ENCODE measurements at regions not wholly inside any gene's neighbourhood (a gene's known extent, or its start where the extent isn't known, plus 50 kb on each side); places are given as distances from the start of the nearest gene placed in this dataset.

DNA sequence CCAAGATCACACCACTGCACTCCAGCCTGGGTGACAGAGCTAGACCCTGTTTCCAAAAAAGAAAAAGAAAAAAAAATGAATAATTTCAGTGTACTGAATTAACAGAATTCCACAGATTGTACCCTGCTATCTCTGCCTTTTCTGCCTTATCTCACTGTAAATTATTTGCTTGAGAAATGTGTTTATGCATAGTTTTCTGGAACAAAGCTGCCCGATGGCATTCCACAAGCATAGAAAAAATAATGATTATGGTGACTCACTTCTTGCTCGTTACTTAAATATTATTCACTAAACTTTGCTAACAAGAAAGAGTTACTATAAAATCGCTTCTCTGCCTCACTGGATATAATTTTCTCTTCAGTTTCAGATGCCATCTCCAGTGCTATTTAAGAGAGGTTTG lies 88.7 kb upstream of the FAM169A start:
- H3K4me1 ChIP-seq (ENCODE audit: control insufficient read depth, insufficient read depth, low read length): no peaks in the 10 kb centered on the region
- in situ Hi-C loops (cut with HindIII; ENCODE audit: low pct_unique_long_range_greater_than_20kb, low sequenced_read_pairs) (no loop called here), intact Hi-C loops (cut with micrococcal nuclease; ENCODE audit: unreplicated experiment) (no loop called here)
- H3K4me3 ChIP-seq (ENCODE audit: low read depth in 2 of 2, low read length in 2 of 2): no peak overlapping the region
- peaks cover under 1% of the 10 kb centered on the region; the same call in 1 of the 2 replicates for H3K27me3 ChIP-seq (ENCODE audit: control insufficient read depth, insufficient read depth, low read length)
- ChIA-PET CTCF (no interaction called here), POLR2A (no interaction called here)
- no peaks in the 10 kb centered on the region for H3K36me3 ChIP-seq (ENCODE audit: control insufficient read depth, insufficient read depth, low read length)
- DNase-seq (ENCODE audit: low read depth, low spot score) (no peak), ATAC-seq (no peak)
- no peak overlapping the region for H3K27ac ChIP-seq (ENCODE audit: low read length)
- no TSS peak for BruUV-seq (replicated peaks)
- H3K9me3 ChIP-seq (ENCODE audit: control insufficient read depth, insufficient read depth, low read depth, low read length): no peaks in the 10 kb centered on the region; the same call in 1 of the 2 replicates
- TF ChIP-seq SIN3A (IDR thresholded peaks at IDR 0.05; ENCODE audit: borderline replicate concordance, insufficient read depth, low read depth, low read length) (no peak), POLR2AphosphoS5 (IDR thresholded peaks at IDR 0.05; ENCODE audit: low read depth, low read length) (no peak), TCF7L2 (IDR thresholded peaks at IDR 0.05; ENCODE audit: low read depth, low read length) (no peak)
- TF ChIP-seq, protein P1, sequence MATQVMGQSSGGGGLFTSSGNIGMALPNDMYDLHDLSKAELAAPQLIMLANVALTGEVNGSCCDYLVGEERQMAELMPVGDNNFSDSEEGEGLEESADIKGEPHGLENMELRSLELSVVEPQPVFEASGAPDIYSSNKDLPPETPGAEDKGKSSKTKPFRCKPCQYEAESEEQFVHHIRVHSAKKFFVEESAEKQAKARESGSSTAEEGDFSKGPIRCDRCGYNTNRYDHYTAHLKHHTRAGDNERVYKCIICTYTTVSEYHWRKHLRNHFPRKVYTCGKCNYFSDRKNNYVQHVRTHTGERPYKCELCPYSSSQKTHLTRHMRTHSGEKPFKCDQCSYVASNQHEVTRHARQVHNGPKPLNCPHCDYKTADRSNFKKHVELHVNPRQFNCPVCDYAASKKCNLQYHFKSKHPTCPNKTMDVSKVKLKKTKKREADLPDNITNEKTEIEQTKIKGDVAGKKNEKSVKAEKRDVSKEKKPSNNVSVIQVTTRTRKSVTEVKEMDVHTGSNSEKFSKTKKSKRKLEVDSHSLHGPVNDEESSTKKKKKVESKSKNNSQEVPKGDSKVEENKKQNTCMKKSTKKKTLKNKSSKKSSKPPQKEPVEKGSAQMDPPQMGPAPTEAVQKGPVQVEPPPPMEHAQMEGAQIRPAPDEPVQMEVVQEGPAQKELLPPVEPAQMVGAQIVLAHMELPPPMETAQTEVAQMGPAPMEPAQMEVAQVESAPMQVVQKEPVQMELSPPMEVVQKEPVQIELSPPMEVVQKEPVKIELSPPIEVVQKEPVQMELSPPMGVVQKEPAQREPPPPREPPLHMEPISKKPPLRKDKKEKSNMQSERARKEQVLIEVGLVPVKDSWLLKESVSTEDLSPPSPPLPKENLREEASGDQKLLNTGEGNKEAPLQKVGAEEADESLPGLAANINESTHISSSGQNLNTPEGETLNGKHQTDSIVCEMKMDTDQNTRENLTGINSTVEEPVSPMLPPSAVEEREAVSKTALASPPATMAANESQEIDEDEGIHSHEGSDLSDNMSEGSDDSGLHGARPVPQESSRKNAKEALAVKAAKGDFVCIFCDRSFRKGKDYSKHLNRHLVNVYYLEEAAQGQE (IDR thresholded peaks at IDR 0.05; ENCODE audit: insufficient read depth in 1 of 2, low read depth in 2 of 2, low read length in 1 of 2): no peak
- TF ChIP-seq, protein P2, sequence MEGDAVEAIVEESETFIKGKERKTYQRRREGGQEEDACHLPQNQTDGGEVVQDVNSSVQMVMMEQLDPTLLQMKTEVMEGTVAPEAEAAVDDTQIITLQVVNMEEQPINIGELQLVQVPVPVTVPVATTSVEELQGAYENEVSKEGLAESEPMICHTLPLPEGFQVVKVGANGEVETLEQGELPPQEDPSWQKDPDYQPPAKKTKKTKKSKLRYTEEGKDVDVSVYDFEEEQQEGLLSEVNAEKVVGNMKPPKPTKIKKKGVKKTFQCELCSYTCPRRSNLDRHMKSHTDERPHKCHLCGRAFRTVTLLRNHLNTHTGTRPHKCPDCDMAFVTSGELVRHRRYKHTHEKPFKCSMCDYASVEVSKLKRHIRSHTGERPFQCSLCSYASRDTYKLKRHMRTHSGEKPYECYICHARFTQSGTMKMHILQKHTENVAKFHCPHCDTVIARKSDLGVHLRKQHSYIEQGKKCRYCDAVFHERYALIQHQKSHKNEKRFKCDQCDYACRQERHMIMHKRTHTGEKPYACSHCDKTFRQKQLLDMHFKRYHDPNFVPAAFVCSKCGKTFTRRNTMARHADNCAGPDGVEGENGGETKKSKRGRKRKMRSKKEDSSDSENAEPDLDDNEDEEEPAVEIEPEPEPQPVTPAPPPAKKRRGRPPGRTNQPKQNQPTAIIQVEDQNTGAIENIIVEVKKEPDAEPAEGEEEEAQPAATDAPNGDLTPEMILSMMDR (IDR thresholded peaks at IDR 0.05): no peak

DNA sequence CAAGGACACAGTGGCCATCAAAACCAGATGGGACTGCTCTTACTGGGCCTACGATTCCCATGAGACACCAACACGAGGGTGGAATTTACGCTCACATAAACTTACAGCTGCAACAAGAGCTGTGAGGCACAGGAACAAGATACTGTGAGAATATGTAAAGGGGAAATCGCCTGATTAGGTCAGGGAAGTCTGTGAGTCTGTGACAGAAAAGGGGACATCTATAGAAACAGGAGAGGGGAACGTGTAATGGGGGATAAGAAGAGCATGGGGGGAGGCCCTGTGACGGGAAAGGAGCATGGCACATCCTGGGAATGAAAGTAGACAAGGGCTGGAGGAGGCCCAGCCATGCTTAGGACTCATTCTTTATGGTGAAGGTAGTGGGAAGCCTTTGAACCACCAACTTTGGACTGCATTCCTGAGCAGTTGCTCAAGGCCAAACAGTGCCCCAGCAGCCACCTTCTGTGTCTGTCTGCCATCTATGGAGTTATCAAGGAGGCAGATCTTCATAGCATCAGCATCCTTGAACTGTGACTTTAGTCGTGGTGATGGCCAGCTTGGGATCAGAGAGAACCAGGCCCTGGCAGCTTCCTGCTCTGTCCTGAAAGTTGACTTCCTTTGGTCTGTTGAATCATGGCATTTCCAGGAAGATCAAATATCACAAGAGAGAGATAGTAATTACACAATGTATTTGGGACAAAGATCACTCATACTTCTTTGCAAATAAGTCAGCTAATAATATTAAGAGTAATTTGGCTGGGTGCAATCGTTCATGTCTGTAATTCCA lies 87.9 kb upstream of the FAM169A start:
- intact Hi-C loops (cut with micrococcal nuclease; ENCODE audit: unreplicated experiment): no loop called here
- Histone ChIP-seq H3K27me3 (ENCODE audit: control insufficient read depth, insufficient read depth, low read length) (peaks cover 4% of the 10 kb centered on the region), H3K4me3 (ENCODE audit: low read depth in 2 of 2, low read length in 2 of 2) (no peak overlapping the region), H3K36me3 (ENCODE audit: control insufficient read depth, insufficient read depth, low read length) (no peaks in the 10 kb centered on the region), H3K27ac (ENCODE audit: low read length) (no peak overlapping the region), H3K9me3 (ENCODE audit: control insufficient read depth, insufficient read depth, low read depth, low read length) (no peaks in the 10 kb centered on the region; the same call in 1 of the 2 replicates), H3K4me1 (ENCODE audit: control insufficient read depth, insufficient read depth, low read length) (no peaks in the 10 kb centered on the region)
- ChIA-PET POLR2A (no interaction called here), CTCF (interaction anchor here (0.6 kb wide), 1 partner anchor 96 kb away, joined by 3 read pairs; no protein-coding TSS in a partner anchor)
- no TSS peak for BruUV-seq (replicated peaks)
- no peak for DNase-seq (ENCODE audit: low read depth, low spot score)
- in situ Hi-C loops (cut with HindIII; ENCODE audit: low pct_unique_long_range_greater_than_20kb, low sequenced_read_pairs): no loop called here
- TF ChIP-seq TCF7L2 (IDR thresholded peaks at IDR 0.05; ENCODE audit: low read depth, low read length): no peak
- TF ChIP-seq, protein P2 (IDR thresholded peaks at IDR 0.05): no peak
- peak; percentile 30; the same call in 1 of the 2 replicates for ATAC-seq
